ENCODE measurements at regions not wholly inside any gene's neighbourhood (a gene's known extent, or its start where the extent isn't known, plus 50 kb on each side); places are given as distances from the start of the nearest gene placed in this dataset.

GRCh38 chr15:46170326-46170725, 535.5 kb downstream of the SQOR start:
- Histone ChIP-seq H3F3A (ENCODE audit: insufficient read depth) (no peaks in the 10 kb centered on the region), H3K9ac (ENCODE audit: low read length) (no peak overlapping the region), H4K20me1 (ENCODE audit: low read depth, low read length) (no peaks in the 10 kb centered on the region), H3K9me3 (ENCODE audit: insufficient read depth, low read length) (no peaks in the 10 kb centered on the region), H3K9me2 (replicated peaks; ENCODE audit: insufficient read depth, low read length) (no peaks in the 10 kb centered on the region), H3K36me3 (ENCODE audit: low read length) (no peaks in the 10 kb centered on the region), H3K4me3 (ENCODE audit: insufficient read depth, low read length, poor library complexity, severe bottlenecking) (no peak overlapping the region), H3K79me2 (ENCODE audit: insufficient read depth, low read length) (no peaks in the 10 kb centered on the region), H2AFZ (ENCODE audit: low read depth, low read length, severe bottlenecking) (no peak overlapping the region), H3K4me2 (ENCODE audit: low read depth, low read length, poor library complexity, severe bottlenecking) (no peak overlapping the region), H3K27me3 (ENCODE audit: low read length) (no peaks in the 10 kb centered on the region), H3K27ac (ENCODE audit: low read depth, low read length) (no peak overlapping the region)
- no peak for TF ChIP-seq EZH2phosphoT487 (conservative IDR thresholded peaks at IDR 0.05; ENCODE audit: low read length)
- no peak for TF ChIP-seq CTCF (IDR thresholded peaks at IDR 0.05; ENCODE audit: insufficient read depth, low read length, poor library complexity, severe bottlenecking)

GRCh38 chr15:46174122-46174521, 539.3 kb downstream of the SQOR start:
- Histone ChIP-seq H3K79me2 (ENCODE audit: insufficient read depth, low read length) (no peaks in the 10 kb centered on the region), H3K9me3 (ENCODE audit: insufficient read depth, low read length) (no peaks in the 10 kb centered on the region), H3K9me2 (replicated peaks; ENCODE audit: insufficient read depth, low read length) (no peaks in the 10 kb centered on the region), H3F3A (ENCODE audit: insufficient read depth) (no peaks in the 10 kb centered on the region), H2AFZ (ENCODE audit: low read depth, low read length, severe bottlenecking) (no peak overlapping the region), H3K4me2 (ENCODE audit: low read depth, low read length, poor library complexity, severe bottlenecking) (no peak overlapping the region), H3K36me3 (ENCODE audit: low read length) (no peaks in the 10 kb centered on the region), H4K20me1 (ENCODE audit: low read depth, low read length) (no peaks in the 10 kb centered on the region), H3K27ac (ENCODE audit: low read depth, low read length) (no peak overlapping the region), H3K4me3 (ENCODE audit: insufficient read depth, low read length, poor library complexity, severe bottlenecking) (no peak overlapping the region), H3K9ac (ENCODE audit: low read length) (no peak overlapping the region), H3K27me3 (ENCODE audit: low read length) (no peaks in the 10 kb centered on the region)
- TF ChIP-seq EZH2phosphoT487 (conservative IDR thresholded peaks at IDR 0.05; ENCODE audit: low read length) (no peak), CTCF (IDR thresholded peaks at IDR 0.05; ENCODE audit: insufficient read depth, low read length, poor library complexity, severe bottlenecking) (no peak)

- Histone ChIP-seq H3K4me3 (ENCODE audit: insufficient read depth, low read length, poor library complexity, severe bottlenecking) (no peak overlapping the region), H3F3A (ENCODE audit: insufficient read depth) (no peaks in the 10 kb centered on the region), H3K9me2 (replicated peaks; ENCODE audit: insufficient read depth, low read length) (no peaks in the 10 kb centered on the region), H3K9me3 (ENCODE audit: insufficient read depth, low read length) (no peaks in the 10 kb centered on the region), H4K20me1 (ENCODE audit: low read depth, low read length) (no peaks in the 10 kb centered on the region), H3K27ac (ENCODE audit: low read depth, low read length) (no peak overlapping the region), H3K4me2 (ENCODE audit: low read depth, low read length, poor library complexity, severe bottlenecking) (no peak overlapping the region), H3K9ac (ENCODE audit: low read length) (no peak overlapping the region), H3K27me3 (ENCODE audit: low read length) (no peaks in the 10 kb centered on the region), H3K79me2 (ENCODE audit: insufficient read depth, low read length) (no peaks in the 10 kb centered on the region), H2AFZ (ENCODE audit: low read depth, low read length, severe bottlenecking) (no peak overlapping the region), H3K36me3 (ENCODE audit: low read length) (no peaks in the 10 kb centered on the region)
- TF ChIP-seq CTCF (IDR thresholded peaks at IDR 0.05; ENCODE audit: insufficient read depth, low read length, poor library complexity, severe bottlenecking): no peak
- no peak for TF ChIP-seq EZH2phosphoT487 (conservative IDR thresholded peaks at IDR 0.05; ENCODE audit: low read length)
These were observed 542.4 kb downstream of the SQOR start for GRCh38 chr15:46177219-46177618.

Measured in SU-DHL-6 (cell line).